Heart left ventricle (tissue), 13 donors: ENCODE measurements at regions not wholly inside any gene's neighbourhood (a gene's known extent, or its start where the extent isn't known, plus 50 kb on each side); places are given as distances from the start of the nearest gene placed in this dataset.

Source experiments
- CTCF ChIP-seq, 12 donors: fragments of 200-600 bp; sonication (generic) in 4 of 12; IDR thresholded peaks; one replicate each; pipeline versions ENCODE4 v1.5.0 to v1.8.0; 2018 to 2022; ENCODE audit warnings: antibody characterized with exemption in 12 of 12, mild to moderate bottlenecking in 5 of 12
- POLR2A ChIP-seq, 2 donors: fragments of 450-650 bp; IDR thresholded peaks; one replicate each; pipeline ENCODE4 v1.6.1; 2017; ENCODE audit warnings: antibody characterized with exemption in 2 of 2, mild to moderate bottlenecking in 2 of 2, moderate library complexity in 2 of 2
- donor health status: ischemic (EF 13 %, LVEDD 7.1; RV severe dilation, severe dysfunction).
- donor health status: DM: no; HTN: yes; CAD: no.
- donor health status: DM: no; HTN: no; CAD: no.
- donor health status: ischemic (EF 25% LVEDD 6.9; RV normal size, moderate dysfunction).
- donor health status: ischemic (EF 25% LVEDD 5.7; RV mildly dilated, moderate dysfunction).
- donor health status: ischemic (EF 35%, LVEDD 5.7; RV mildly dilated, moderate dysfunction).
- donor health status: nonischemic (EF 11% LVEDD 7.7; RV severe dilation, severe dysfunction).
- donor health status: DM: yes; HTN: yes; CAD: no.
- donor health status: PGD.
- donor health status: ischemic (EF 29% LVEDD 5.4; RV normal size, mild dysfunction).
- donor health status: nonischemic (EF 23%, LVEDD 6.1; RV moderate dilation, normal function).

GRCh38 chr4:31362756-31363155, 642.6 kb downstream of the PCDH7 start:
- TF ChIP-seq CTCF (IDR thresholded peaks at IDR 0.05): no peak
- TF ChIP-seq POLR2A (IDR thresholded peaks at IDR 0.05): no peak
